ENCODE measurements at regions not wholly inside any gene's neighbourhood (a gene's known extent, or its start where the extent isn't known, plus 50 kb on each side); places are given as distances from the start of the nearest gene placed in this dataset.

DNA sequence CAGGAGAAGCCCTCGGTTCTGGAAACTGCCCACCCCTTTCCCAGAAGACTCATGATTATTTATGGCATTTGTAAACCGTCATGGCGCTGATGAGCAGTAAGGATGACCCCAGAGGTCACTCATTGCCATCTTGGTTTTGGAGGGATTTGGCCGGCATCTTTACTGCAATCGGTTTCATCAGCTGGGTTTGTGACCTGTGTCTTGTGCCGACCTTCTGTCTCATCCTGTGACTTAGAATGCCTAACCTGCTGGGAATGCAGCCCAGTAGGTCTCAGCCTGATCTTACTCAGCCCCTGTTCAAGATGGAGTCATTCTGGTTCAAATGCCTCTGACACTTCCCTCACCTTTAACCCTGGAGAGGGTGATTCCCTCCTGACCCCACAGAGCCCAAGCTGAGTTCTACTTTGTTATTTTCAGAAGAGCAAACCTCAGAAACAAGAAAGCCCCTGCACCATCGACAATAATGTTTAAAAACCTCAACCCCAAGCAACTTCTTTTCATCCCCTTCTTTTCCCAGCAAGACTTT is 105.5 kb upstream of the SFSWAP start:
- DNase-seq = no peak

DNA sequence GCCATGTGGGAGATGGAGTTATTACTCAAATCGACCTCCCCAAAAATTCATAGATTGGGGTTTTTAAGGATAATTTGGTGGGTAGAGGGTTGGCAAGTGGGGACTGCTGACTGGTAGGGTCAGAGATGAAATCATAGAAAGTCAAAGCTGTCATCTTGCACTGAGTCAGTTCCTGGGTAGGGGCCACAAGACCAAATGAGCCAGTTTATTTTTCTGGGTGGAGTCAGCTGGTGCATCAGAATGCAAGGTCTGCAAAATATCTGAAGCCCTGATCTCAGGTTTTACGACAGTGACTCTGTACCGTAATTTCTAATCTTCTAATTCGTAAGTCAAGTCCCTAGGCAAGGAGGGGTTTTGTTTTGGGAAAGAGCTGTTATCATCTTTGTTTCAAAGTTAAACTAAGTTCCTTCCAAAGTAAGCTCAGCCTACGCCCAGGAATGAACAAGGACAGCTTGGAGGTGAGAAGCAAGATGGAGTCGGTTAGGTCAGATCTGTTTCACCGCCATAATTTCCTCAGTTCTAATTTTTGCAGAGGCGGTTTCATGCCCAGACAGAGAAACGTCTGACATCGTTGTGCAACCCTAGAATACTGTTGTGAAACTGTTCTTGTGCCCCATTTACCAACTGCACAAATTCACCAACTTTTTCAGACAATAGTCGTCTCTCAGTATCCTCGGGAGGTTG is 104.5 kb upstream of the SFSWAP start:
- DNase-seq = no peak

DNA sequence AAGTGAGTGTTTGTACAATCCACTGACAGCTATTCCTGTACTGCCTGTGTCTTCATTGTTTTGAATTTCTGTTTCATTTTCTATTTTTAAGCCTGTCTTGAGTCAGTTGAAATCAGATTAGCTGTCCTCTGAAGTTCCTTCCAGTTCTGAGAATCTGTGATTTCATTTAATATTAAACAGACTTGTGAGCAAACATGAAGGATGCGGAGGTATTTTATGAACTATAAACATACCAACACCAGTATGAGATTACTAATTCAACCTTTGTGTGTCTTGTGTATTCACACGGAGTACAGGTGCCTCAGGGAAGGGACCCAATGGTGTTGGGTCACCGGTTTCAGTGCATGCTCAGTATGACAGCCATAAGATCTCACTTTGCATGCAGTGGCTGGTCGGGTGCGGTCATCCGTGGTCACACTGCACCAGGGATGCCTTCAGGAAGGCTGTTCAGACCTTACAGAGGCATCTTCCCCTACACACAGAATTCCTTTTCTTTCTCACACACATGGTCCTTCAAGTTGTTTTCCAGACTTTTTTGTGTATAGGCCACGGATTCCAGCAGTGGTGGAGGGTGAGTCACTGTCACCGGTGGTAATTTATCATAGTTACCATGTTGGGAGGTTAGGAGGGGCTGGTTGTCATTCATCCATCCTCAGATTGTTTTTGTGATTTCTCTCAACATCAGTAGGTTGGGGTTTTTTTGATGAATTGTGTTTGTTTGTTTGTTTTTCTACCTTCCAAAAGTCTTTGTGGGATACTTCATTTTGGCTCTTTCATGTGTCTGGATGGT is 103.0 kb upstream of the SFSWAP start:
- no peak for DNase-seq

DNA sequence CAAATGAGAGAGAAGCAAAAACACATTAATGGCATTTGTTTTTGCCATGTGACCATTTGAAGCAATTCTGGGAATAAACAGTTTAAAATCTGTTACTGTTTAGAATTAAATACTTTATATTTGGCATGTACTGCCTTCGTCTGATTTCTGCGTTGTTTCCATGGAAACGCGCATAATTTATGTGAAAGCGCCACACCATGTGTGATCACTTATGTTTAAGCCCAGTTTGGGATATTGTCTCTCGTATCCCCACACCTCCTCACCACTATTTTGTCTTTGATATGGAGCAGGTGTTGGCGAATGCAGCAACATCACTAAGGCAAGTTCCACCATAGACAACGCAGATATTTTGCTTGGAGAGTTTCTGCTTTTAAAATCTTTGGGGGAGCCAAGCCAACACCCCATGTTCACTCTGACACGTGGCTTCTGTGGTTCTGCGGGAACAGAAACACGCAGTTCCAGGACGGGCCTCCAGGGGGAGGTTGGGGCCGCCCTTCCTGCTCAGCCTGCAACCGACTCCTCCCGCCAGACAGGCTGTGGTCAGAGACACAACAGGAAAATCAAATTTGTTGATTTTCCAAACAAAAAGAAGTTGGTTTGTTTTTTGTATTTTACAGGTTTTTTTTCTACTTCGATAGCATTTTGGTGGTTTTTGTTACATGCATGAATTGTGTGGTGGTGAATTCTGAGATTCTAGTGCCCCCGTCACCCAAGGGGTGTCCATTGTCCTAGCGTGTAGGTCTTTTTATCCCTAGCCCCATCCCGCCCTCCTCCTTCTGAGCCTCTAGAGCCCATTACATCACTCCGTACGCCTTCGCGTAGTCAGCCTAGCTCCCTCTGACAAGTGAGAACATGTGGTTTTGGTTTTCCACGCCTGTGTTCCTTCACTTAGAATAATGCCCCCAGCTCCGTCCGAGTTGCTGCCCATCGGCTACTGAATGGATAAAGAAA is 101.9 kb upstream of the SFSWAP start:
- peak; percentile 37 for DNase-seq

DNA sequence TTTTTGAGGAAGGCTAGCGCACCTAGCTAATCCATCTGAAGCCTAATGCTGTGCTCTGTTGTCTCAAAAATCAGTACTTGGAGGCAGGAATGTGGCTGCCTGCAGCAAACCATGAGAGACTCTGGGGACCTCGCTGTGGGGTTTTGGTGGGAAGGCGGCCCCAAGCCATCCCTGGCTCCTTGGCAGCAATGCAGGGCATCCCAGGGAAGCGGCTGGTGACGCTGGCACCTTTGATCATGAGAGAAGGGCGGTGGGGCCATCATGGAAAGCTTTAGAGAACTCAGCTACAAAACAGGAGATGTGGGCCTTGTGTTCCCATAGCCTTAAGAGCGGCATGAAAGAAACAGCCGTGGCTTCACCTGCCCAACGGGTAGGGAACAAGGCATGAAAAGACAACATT is 101.1 kb upstream of the SFSWAP start:
- DNase-seq = no peak

DNA sequence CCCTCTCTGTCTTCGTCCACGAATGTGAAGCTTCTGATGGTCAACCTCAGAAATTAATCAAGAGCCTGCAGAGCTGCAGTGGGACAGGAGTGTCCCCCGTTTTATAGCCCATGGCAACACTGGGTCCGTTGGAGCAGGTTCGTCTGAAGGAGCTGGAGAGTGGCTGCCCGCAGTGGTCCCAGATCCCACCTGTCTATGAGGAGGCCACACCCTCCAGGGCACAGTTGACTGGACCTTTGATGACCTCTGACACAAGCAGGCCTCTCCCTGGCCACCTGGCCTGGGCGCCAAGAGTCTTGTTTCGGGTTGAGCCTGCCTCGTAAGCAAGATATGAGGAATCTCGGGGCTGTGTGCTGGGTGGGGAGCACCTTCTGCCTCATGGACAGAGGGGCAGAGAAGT is 100.7 kb upstream of the SFSWAP start:
- no peak for DNase-seq

DNA sequence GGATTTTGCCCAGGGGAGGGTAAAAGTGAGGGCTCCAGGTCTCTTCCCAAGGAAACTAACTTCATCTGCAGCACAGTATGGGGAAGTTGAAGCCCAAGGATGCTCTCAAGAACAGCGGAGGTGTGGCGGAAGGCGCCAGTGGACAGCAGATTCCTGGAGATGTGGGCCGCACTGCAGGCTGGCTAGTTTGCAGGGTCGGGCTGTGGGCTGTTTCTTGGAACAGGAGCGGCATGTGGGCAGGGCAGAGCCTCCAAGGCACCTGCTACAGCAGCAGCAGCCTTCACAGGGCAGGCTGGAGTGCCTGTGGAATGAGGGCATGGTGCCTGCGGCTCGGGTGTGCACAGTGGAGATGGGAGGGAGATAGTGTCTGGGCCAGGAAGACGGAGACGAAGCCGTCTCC is 100.0 kb upstream of the SFSWAP start:
- no peak for DNase-seq

DNA sequence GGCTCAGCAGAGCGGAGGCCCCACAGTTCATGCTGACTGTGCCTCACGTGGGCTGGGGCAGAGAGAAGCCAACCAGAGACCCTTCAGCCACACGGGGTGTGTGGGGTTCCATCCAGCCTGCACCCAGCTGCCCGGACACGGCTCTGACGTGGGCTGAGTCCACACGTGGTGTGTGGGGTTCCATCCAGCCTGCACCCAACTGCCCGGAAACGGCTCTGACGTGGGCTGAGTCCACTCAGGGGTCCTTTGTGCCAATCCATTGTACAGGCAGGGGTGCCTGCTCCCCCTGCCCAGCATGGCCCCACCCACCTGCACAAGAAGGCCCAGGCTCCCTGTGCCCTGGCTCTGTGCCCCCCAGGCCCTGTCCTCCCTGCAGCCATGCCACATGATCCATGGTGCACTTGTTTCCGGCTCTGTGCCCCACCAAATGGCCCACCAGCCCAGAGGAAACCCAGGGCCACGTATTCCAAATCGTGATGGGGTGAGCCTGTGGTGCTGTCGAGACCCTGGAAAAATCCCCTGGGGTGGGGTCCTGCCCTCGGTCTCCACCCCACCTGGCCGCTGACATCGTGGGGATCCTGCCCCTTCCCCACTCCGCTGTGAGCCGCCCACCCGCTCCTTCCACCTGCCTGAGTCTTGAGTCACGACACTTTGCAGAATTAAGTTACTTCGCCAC is 99.3 kb upstream of the SFSWAP start:
- no peak for DNase-seq

DNA sequence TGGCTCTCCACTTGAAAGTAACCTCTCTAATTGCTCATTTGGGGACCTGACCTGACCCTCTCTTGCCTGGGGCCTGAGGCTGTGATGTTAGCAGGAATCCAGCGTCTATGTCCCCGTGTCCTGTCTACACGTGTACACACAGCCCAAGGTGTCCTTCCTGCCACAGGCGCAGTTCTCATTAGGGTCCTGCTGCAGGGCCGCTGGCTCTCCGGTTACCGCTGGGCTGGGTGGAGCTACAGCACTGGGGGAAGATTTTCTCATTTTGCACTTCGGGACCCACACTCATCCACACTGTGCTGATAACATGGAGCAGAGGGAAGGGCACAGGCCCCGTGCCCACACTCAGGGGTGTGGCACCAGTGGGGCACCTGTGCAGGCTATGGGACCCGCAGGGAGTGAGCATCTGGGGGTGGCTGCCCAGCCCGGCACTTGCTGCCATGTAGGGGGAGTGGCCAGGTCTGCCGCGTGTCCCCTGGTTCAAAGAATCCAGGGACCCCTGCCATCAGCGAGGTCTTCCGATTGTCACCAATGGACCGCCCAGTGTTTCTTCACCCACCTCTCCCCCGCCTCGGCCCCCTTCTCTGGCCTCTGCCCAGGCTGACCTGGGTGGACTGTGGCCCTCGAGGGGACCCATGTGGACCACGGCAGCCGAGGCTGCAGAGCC is 98.7 kb upstream of the SFSWAP start:
- no peak for DNase-seq

DNA sequence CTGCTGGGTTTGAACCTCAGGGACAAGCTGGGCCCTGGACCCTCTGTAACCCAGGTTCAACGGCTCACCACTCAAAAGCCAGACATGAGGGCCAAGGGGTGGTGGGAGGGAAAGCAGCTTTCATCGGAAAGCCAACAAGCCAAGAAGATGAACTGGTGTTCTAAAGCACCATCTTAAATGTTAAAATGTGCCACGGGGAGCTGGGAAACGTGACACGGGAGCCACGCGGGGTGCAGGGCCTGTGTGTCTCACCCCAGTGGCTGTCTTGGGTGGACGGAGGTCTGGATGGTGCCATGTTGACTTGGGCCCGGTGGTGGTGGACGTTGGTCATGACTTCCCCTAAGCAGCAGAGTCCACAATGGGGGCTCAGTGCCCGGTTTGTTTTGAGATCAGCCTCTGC is 97.7 kb upstream of the SFSWAP start:
- DNase-seq = no peak

DNA sequence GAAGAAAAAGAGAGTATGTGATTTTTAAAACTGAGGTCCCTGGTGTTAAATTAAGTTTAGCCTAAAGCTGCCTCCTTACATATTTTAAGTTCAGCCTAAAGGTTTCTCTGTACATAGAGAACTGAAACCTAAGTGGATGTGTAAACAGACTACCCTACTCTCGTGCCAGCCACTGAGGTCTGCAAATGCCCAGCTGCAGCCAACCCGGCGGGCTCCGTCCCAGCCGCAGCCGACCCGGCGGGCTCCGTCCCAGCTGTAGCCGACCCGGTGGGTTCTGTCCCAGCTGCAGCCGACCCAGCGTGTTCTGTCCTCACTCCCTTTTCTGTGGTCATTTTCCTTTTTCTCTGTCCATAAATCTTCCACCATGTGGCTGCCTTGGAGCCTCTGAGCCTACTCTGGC is 97.2 kb upstream of the SFSWAP start:
- DNase-seq = no peak

DNA sequence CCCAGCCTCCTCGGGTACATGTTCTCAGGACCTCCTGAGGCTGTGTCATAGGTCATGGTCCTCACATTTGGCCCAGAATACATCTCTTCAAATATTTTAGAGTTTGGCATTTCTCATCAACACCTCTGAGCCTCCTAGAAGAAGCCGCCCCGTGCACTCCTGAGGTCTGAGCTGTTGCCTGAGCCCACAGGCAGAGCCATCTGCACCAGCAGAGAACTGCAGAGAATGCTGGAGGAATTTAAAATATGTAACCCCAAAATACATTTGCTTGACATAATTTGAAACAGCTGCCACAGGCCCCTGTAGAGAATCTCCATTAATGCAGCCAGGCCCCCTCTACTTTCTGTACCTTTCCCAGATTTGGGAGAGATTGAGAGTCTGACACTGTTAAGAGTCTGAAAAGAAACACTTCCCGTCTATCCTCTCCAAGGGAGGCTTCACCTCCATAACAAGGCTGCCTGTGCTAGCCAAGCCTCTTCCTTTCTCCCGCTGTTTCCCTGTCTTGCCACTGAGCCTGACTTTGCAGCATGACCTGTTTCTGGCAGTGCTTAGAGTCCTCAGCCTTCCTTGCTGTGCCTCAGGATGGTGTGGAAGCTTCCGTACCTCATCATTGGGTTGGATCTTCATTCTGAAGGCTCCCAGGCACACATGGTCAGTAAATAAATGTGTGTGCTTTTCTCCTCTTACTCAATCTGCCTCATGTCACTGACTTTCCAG is 95.4 kb upstream of the SFSWAP start:
- no peak for DNase-seq

DNA sequence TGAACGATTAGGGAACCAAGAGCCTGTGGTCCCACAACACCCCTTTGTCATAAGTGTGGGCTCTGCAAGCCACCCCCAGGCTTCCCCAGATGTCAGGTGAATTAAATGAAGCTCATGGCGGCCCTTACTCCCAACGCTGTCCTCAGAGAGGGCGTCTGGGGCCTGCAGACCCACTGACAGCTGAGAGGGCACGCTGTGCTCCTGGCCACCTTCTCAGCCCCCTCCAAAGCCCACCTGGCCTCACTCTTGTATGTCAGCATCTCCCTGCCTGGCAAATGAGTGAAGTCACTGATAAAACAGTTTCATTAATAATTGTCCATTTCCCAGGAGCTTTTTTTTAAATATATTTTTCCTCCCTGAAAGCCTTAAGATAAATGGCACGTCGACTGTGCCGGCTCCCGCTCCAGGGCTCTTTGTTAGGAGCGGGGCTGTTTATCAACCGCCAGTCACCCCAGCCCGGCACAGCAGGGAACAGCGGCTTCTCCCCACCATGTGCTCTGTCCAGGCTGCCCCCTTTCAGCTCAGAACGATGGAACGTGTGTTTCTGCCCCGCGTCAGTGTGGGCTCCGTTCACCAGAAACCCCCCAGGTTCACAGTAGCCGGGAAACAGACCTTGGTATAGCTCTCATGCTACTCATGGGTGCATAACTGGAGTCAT is 94.7 kb upstream of the SFSWAP start:
- no peak for DNase-seq

DNA sequence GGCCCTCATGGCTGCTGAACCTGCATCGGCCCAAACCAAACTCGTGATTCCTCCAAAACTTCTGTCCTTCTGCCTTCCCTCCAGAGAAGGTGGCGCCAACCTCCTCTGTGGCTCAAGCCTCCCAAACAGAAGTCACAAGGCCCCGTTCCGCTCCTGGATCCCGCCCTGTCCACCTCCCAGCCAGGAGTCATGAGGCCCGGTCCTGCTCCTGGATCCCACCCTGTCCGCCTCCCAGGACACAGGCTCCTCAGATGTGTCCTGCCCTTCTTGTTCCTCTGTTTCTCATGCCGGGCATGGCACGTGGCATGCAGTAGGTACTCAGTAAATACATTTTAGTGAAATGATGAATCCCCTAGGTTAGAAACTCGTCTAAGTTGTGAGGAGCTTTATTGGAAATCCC is 94.2 kb upstream of the SFSWAP start:
- no peak for DNase-seq

DNA sequence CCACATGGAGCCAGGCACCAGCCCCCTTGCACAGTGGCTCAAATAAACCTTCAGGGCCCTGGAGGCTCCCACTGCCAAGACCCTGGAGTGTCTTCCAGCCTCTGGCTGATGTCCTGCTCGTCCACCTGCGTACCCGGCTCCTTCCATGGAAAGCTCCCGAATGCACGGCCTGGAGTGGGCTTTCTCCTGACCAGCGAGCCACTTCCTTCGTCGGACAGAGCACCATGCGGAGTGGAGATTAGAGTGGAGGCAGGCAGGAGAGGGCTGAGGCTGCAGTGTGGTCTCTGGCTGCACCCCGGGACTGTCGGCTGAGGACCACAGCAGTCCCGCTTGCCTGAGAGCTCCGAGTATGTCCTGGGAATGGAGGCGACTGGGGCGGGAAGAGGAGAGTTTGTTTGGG is 93.7 kb upstream of the SFSWAP start:
- DNase-seq = no peak

DNA sequence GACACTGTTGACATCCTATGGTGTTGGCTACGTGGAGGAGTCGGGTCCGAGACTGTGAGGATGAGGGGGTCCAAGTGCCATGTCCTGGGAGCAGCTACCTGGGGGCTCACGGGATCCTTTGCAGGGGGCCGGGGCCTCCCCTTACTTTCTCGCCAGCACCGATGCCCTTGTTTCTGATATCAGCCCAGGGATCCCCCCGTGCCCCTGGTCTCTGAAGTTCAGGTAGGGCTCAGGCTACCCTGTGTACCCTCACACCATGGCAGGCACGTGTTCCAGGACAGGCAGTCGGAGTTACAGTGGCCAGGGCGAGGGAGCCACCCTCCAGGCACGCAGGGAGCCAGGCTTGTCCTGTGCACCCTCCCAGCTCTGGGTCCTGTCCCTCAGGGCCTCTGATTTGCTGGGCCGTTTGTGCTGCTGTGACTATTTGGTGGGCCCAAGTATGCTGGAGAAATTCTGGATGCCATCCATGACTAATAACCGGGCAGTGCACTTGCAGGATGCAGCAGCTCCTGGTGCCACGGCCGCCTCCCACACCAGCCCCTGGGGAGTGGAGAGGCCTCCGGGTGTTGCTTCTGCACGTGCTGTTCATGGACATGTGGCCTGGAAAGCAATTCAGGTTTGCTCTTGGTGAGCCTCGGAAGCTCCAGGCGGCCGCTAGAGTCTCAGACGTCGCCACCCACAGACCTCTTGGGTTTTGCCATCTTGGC is 93.1 kb upstream of the SFSWAP start:
- DNase-seq = no peak

DNA sequence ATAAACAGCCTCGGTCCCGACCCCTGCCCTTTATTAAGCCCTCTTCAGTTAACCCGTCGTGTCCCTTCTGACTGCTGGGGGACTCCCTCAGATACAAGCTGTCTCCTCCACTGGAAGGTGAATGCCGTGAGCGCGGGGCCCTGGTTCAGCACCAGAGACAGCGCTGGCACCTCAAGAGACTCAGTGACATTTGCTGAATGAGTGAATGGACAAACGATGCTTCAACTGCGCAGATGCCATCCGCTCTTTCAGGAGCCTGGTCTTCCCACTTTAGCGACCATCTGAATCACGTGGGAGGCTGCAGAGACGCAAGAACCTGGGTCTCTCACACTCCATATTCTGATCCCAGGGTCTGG is 92.6 kb upstream of the SFSWAP start:
- DNase-seq = no peak

DNA sequence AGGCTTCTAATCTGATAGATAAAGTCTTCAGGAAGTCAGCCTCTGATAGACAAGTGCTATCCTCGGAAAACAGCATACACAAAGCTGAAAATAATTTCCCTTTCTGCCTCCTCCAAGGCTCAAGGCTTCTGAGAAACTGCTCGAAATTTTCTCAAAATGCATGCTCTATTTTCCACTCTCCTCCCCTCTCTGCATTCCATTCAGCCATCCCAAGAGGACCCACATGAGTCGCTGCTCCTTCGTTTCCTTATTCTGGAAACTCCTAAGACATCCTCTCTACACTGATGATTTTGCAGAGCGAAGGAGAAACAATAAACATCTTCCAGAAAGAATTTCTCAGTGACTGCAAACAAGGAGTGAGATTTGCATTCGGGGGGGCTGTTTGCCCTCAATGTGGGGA is 92.2 kb upstream of the SFSWAP start:
- DNase-seq = no peak

DNA sequence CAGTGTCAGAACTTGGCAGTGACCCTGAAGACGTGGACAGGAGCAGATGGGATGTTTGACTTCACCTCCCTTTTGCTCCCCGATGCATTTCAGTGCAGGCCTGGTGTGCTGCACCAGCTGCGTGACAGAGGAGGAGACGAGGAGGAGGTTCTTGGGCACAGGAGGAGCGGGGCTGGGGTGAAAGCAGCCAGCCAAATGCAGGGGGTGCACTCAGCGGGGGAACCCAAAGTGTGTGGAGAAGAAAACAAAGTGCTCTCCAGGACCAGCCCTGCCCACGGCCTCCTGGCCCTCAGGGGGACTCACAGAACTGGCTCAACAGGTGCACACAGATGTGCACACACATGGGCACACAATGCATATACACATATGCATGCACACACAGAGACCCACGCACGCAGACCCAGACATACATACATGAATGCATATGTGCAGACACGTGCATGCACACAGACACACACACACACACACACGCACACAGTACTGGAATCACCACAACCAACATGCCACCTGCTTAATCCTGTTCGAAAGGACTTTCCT is 91.7 kb upstream of the SFSWAP start:
- no peak for DNase-seq

Measured in right kidney (tissue), 1 donor.